NCI-H2171 (cell line): ENCODE measurements at regions not wholly inside any gene's neighbourhood (a gene's known extent, or its start where the extent isn't known, plus 50 kb on each side); places are given as distances from the start of the nearest gene placed in this dataset.
A peak's percentile ranks its signal among the peaks of the same experiment; 100 is the strongest.
"Not testable (repeated sequence)": the region's sequence is repeated elsewhere in the genome, so short reads cannot be mapped to it uniquely, and the experiment has no call there.

Source experiments
- DNase-seq: peaks from one replicate; lab custom pipeline; 2025; lab: John Stamatoyannopoulos, UW

DNA sequence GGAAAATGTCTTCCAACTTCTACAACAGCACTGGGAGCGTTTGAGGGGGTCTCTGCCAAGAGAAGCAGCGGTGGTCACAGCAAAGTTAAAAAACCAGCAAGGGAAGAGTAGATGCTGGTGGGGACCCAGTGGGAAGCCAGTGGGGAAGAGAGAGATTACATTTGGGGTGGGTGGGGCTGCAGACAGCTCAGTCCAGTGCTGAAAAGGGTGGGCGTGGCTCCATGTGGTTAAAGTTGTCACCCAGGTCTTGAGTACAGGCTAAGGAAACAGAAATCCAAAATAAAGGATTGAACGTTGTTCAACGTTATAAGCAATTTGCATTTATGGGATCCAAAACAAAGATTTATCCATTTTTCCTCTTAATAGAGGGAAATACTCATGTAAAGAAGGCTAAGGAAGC is 106.3 kb upstream of the LY86 start:
- no peak for DNase-seq

DNA sequence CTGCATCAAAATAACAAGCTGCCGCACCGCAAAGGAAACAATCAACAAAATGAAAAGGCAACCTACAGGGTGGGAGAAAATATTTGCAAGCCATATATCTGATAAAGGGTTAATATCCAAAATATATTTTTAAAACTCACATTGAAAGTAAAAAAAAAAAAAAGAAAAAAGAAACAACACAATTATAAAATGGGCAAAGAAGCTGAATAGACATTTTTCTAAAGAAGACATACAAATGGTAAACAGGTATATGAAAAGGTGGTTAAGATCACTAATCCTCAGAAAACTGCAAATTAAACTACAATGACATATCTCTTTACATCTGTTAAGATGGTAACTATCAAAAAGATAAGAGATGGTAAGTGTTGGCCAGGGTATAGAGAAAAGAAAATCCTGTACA is 105.4 kb upstream of the LY86 start:
- DNase-seq, result no peak

DNA sequence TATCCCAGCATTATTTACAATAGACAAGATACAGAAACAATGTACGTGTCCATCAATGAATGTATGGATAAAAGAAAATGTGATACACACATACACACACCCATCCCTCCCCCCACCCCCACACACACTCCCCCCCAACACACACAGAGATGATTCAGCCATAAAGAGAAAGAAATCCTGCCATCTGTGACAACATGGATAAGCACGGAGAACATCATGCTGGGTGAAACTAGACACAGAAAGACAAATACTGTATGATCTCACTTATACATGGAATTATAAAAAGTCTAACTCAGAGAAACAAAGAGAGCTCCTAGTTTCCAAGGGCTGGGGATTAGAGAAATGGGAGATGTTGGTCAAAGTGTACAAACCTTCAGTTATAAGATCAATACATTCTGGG is 104.8 kb upstream of the LY86 start:
- DNase-seq, result no peak

DNA sequence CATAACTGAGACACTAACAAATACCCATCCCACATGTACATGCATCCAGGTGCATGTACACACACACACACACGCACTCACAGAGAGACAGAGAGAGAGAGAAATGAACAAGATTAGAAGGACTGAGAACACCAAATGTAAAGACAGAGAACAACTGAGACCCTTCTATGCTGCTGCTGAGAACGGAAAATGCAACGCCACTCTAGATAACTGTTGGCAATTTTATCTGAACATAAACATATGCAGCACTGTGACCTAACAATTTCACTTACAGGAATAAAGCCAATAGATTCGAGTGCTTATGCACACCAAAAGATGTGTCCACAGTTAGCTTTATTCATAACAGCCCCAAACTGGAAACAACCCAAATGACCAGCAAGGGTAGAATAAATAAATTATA is 103.8 kb upstream of the LY86 start:
- no peak for DNase-seq

DNA sequence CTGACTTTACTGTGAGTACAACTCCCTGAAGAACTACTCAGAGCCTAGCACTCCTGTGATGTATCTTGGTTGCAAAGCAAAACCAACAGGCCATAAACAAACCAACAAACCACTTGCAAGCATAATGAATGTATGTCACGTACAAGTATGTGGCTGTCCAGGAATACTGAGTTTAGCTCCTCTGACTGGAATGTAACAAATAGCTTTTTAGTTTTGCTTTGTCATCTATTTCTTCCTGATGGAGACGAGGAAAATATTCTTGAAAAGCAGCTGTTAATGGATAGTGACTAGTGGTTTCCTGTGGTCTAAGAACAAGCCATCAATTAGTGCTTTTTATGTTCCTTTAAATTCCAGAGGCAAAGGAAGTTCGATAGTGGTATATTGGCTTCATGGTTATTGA is 101.9 kb upstream of the LY86 start:
- no peak for DNase-seq

DNA sequence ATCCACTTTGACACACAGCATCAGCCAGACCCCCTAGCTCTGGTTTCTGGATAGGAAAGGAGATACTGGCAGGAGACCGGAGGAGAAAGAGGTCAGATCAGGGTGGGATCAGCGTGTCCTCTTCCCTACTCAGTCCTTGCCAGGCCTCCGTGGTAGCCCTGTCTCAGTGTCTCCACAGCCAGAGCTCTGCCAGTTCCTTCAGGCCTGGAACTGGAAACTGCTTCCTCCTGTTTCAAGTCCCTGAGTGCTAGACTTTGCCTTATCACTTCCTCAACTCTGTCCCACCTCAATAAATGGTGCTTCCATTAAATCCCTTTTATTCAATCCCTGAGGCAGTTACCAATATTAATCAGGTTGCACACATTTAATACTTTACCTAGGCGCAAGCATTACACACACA is 96.8 kb upstream of the LY86 start:
- DNase-seq, result no peak

DNA sequence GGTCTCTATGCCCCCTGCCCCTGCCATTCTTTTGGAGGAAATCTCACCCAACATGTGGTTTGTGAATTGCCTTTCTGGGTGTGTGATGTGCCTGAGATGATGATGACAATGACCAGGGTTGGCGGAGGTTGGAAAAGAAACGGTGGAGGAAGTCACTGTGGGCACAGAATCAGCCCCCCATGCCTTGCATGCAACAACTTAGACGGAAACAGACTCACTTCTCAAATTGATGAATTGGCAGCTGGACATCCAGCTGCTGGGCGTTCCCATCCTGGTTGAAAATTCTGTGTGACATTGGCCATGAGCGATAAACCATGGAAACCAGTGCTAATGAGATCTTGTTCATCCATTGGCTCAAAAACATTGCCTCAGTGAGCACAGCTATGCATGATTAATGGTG is 95.8 kb upstream of the LY86 start:
- DNase-seq, result no peak

DNA sequence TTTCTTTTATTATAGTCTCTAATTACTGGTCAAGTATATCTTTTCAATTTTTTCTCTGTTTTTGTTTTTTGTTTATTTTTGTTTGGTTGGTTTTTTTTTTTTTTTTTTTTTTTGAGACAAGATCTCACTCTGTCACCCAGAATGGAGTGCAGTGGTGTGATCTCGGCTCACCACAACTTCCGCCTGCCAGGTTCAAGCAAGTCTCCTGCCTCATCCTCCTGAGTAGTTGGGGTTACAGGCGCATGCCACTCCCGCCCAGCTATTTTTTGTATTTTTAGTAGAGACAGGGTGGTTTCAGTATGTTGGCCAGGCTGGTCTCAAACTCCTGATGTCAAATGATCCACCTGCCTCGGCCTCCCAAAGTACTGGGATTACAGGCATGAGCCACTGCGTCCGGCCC is 94.4 kb upstream of the LY86 start:
- DNase-seq, result not testable (repeated sequence)

DNA sequence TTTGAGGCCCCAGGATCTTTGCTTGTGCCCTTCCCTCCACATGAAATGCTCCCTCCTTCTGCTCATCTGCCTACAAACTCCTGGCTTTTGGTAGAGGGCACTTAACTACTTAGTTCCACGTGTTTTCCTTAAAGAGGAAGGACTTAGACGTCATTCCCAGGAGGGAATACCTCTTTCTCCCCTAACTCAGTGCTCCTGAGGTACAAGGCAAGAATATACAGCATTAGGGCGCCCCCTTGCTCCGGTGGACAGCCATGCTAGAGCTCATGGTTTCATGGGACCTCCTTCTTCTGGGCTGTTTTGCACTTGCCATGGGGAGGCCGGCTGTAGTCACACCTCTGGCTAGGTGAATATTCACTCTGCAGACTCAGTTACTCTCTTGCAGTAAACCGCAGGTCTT is 93.8 kb upstream of the LY86 start:
- no peak for DNase-seq

DNA sequence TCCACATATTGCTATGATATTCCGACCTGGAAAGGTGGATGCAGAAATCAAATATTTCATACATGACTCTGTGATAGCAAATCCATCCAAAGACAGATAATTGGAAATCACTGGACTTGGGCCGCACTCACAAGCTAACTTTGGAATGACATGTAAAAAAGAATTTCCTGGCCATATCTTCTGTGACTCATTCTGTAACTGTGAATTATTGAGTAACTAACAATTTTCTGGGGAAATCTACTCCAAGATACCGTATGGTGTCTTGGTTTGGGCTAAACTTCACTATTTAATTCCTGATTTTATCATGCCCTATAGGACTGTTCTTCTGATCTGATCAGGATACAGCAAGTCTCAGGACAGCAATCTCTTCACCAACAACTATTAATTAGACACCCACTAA is 92.7 kb upstream of the LY86 start:
- no peak for DNase-seq

DNA sequence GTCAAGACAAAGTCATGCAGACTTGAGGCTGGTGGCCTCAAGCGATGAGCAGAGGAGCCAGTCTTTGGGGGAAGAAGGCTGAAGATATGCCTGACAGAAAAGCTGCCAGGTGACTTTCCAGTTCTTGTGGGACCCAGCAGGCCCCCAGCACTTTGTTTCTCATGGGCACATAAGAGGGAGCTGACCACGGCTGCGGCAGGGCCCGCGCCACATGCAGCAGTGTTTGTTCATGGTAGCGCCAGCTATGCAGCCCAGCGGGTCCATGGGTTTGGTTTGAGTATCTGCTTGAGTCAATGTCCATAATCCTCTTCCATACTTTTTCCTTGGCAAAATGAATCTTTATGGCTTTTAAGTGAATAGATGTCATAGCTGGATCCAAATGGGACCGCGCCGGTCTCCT is 91.0 kb upstream of the LY86 start:
- DNase-seq, result no peak

DNA sequence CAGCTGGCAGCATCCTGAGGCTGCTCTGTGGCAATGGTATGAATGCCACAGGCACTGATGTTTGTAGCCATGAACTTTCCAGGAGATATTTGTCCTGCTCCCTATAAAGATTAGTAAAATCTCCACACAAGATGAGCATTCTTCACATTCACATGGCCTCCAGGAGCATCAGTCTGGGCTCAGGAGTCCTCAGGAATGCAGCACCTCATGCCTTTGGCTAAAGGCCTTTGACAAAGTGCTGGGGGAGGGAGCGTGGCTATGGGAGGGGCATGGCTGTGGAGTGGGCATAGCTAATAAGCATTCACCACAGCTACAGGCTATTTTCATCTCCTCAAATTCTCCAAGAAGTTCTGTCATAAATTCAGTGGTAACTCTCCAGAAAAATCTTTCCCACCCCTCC is 90.5 kb upstream of the LY86 start:
- no peak for DNase-seq

DNA sequence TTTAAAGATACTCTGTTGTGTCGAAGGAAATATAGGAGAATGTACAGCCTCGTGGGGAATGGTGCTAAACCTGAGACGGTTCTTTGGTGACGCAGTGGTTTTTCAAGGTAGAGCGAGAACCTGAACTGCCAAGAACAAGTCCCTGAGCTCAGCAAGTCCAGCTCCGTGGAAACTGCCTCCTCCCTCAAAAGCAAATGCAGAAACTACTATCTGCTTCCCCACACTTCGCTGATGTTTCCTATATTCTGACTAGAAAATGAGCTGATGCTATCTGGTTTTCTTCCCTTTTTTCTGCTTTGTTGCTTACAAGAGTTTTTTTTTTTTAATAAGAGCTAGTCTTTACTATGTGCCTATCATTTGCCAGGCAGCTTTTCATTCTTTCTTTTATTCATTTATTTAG is 85.3 kb upstream of the LY86 start:
- DNase-seq, result no peak

DNA sequence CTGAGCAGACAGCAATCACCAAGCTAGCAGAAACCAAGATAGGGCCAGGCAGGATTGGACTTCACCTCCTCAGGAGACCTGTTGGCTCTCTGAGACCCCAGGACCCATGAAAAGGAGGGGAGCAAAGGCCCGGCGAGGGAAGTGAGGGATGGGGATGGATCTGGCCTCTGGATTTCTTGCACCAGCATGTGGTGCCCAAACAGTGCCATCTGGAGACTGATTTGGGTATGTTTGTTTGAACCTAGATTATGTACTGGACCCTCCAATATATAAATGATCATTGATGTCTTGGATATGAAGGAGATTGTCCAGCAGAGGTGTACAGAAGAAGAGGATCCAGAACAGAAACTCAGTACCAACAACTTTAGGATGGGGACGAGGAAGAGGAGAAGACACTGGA is 83.4 kb upstream of the LY86 start:
- no peak for DNase-seq

DNA sequence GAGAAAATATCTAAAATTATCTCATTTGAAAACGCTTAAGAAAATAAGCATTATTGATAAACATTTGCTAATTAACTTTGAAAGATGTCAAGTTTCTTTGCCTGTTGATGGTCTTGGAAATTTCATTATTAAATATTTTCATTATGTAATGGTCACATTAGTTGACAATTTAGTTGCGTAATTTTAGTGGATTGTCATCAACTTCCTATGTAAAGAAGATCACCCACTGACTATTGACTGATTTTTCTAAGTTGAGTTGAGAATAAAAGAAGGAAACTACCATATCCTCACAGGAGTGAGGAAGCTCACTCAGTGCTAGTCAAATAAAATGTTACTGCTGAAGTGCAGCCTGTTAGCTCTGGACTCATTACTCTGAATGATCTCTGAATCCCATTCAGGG is 79.9 kb upstream of the LY86 start:
- DNase-seq, result no peak

DNA sequence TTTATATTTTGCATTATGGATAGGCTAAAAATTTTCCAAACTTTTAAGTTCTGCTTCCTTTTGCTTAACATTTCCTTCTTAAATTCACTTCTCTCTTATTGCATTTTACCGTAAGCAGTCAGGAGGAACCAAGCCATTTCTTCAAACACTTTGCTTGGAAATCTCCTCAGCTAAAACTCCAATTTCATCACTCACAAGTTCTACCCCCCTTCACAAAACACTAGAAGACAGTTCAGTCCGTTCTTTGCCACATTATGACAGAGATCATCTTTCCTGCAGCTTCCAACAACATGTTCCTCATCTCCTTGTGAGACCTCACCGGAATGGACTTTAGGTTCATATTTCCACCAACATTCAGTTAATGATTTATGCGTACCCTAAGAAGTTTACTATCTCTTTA is 79.2 kb upstream of the LY86 start:
- no peak for DNase-seq

DNA sequence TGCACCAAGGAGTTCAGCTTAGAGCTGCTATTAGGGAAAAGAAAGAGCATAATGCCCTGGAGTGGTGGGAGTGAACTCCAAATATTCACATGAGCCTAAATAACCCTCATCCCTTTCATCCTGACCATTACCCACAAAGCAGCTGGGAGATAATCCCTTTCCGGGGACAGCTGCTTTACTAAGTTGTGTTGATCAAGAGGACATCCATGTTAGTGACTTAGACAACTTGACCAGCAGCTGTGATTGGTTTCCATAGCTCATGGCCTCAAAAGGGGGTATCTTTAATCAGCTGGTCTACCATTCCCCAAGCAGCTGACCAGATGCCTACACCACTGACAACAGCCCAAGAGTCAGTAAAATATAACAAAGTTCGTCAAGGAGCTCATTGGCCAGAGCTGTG is 75.8 kb upstream of the LY86 start:
- no peak for DNase-seq

DNA sequence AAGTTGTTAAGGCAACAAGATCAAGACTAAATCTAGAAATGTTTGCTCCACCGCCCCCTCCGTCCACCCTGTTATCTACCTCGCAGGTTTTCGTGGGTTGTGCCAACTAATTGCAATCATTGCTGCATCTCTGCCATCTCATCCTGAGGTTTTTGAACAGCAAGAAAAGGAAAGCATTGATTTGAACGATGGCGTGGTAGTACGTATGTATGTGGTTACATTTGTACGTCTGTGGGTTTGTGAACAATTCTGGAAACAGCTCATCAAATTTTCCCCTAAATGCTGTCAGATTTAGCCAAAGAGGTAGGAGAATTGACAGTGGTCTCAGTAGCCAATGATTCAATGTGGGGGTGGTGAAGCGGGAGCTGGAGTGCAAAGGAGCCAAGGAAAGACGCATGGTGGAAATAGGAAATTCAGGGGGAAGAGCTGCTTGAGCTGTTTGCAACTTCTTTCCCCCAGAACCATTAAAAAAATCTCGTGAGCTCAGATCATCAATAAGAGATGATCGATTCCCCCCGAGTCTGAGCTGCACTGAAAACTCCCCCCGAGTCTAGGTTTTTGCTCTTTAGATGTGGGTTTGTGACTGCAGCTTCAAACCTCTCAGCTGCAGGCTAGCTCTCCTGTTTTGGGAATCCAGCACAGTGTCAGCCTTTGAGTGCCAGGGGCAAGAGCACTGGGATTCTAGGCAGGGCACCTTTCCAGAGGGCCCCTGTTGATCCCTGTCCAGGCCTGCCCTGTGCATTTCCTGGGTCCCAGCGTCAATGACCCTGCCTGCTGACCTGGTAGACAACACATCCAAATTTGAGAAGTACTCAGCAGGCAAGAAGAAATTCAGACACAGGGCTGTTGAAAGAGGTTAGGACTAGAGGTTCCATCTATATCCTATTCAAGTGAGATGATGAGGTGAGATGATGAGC is 72.6 kb upstream of the LY86 start:
- no peak for DNase-seq

DNA sequence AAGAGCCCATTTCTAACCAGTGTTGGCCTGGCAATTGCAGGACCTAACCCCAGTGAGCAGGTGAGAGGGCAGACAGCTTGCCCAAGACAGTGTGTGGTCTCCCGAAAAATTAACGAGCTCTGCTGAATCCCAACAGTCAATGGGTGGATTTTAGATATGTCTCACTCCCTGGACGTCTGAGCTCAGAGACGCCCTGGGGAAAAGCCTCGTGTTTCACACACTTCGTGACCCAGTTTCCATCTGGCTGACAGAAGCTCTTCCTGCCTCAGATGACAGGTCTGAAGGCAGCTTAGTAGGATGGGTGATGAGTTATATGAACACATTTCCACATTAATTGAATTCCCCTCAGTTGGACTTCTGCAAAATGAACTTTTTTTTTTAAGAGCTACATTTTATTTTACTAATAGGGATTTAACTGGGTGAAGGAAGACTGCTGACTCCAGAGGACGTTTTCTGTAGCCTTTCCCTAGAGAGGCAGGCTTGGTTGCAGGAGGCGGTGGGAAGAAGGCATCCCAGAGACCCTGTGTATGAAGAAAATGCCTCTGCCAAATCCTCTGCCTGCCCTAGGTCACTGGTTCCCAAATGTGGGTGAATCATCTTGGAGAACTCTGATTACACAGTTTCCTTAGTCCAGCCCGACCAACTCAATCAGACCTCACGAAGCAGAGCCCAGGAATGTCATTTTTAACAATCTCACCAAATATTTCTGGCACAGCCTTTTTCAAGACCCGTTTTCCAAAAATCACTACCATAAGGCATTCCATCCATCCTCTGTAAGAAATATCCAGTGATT is 71.7 kb upstream of the LY86 start:
- peak; percentile 1 for DNase-seq

DNA sequence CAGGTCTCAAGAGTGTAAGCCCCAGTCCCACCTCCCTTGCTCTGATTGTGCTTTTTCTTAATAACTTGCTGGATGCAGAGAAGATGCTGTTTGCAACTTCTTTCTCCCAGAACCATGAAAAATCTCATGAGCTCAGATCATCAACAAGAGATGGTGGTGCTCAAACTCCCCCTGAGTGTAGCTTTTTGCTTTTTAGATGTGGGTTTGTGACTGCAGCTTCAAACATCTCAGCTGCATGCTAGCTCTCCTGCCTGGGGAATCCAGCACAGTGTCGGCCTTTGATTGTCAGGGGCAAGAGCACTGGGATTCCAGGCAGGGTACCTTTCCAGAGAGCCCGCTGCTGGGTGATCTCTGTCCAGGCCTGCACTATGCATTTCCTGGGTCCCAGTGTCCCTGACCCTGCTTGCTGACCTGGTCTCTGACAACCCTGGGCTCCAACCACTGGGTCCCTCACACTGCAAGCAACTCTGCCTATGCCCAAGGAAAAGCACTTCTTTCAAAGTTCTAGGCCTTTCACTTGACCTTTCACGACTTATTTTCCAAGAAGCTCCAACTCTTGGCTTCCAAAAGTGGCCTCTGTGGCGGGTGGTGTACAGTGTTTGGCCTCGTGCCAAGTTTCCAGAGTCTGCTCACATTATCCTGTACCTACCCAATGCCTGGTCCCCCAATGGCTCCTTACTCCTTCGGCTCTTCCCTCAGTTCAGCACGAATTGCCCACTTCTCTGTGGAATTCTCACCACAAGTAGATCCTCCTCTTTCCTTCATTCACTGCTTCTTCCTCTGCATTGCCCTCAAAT is 69.7 kb upstream of the LY86 start:
- no peak for DNase-seq

DNA sequence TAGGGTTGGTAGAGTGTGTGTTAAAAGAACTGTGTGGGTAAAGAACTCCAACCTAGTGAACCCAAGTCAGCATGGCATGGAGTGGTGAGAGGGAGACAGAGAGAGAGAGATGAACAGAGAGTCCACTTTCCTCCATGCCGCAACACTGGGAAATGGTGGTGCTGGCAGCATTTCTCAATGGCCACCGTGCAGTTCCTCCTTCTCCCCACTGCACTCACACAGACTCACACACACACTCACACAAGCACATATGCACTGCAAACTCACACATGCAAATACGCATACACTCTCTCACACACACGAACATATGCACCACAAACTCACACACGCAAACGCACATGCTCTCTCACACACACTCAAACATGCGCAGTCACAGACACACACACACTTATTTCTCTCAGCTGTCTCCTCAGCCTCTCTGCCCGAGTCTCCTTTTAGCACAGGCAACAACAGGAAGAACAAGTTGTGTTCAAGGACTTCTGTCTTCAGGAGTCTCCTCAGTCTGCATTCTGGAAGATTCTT is 66.5 kb upstream of the LY86 start:
- no peak for DNase-seq

DNA sequence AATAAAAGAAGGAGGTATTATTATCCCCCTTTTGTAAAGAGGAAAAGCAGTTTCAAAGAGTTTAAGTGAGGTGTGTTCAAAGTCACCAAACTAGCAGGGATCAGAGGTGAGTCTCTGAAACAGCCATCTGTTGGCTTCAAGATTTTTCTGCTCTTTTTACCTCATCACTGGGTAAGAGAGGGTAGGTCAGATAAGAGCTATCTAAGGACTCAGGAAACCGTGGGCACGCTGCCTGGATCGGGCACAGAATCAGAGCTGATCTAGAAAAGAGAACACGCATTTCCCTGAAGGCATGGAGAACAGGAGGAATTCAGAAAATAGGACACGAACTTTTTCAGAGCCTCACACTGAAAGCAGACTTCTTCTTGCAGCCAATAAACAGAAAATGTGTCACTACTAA is 65.8 kb upstream of the LY86 start:
- no peak for DNase-seq
